IMR-90 (cell line): ENCODE measurements at regions not wholly inside any gene's neighbourhood (a gene's known extent, or its start where the extent isn't known, plus 50 kb on each side); places are given as distances from the start of the nearest gene placed in this dataset.

Source experiments
- ATAC-seq: fragments of 200-7000 bp; cut with Tn5 transposase; 2 replicates; pipeline ENCODE4 v1.9.1; 2020; ENCODE audit warnings: low read depth, mild to moderate bottlenecking, moderate library complexity
- BruUV-seq: library from RNA; stranded (reverse); fragments of 400-500 nt; replicated peaks from 2 replicates; lab custom pipeline; 2021; lab: Mats Ljungman, UMichigan
- CTCF ChIA-PET: fragments of 300-600 bp; formaldehyde crosslinking; extraction: SDS; loops from one replicate; lab custom pipeline; 2021; ENCODE audit warnings: antibody characterized with exemption; lab: Yijun Ruan, JAX
- POLR2A ChIA-PET: fragments of 300-600 bp; sonication (Branson Sonifier 250); formaldehyde crosslinking; loops from one replicate; lab custom pipeline; 2022; ENCODE audit warnings: antibody characterized with exemption; ENCODE audit not compliant: unreplicated experiment; lab: Charles Lee
- DNase-seq: peaks from one replicate; pipeline ENCODE4 v3.0.0; 2013
- H2AFZ ChIP-seq: replicated peaks from 2 replicates; pipeline ENCODE3; 2013; ENCODE audit warnings: low read length, mild to moderate bottlenecking; ENCODE audit not compliant: poor library complexity
- H2AK5ac ChIP-seq: 2 replicates; pipeline ENCODE4 v1.6.1; 2013; ENCODE audit warnings: low read depth, low read length, inconsistent platforms
- H2AK9ac ChIP-seq: replicated peaks from 2 replicates; pipeline ENCODE3; 2013; ENCODE audit warnings: mild to moderate bottlenecking, low read depth, low read length, moderate library complexity; ENCODE audit not compliant: poor library complexity
- H2BK120ac ChIP-seq: 2 replicates; pipeline ENCODE4 v1.6.1; 2013; ENCODE audit warnings: low read depth, low read length, inconsistent platforms
- H2BK15ac ChIP-seq: 3 replicates; pipeline ENCODE4 v1.6.1; 2013; ENCODE audit warnings: low read depth, low read length, inconsistent platforms
- H2BK20ac ChIP-seq: 2 replicates; pipeline ENCODE4 v1.6.1; 2013; ENCODE audit warnings: low read depth, mild to moderate bottlenecking, inconsistent platforms, low read length, moderate library complexity
- H2BK5ac ChIP-seq: 2 replicates; pipeline ENCODE4 v1.6.1; 2013; ENCODE audit warnings: mild to moderate bottlenecking, low read depth, low read length, inconsistent platforms; ENCODE audit not compliant: poor library complexity, severe bottlenecking
- H3K14ac ChIP-seq: replicated peaks from 2 replicates; pipeline ENCODE4 v1.6.1; 2013; ENCODE audit warnings: low read depth, low read length, inconsistent platforms
- H3K18ac ChIP-seq: 2 replicates; pipeline ENCODE4 v1.6.1; 2013; ENCODE audit warnings: low read depth, low read length, control low read depth
- H3K23ac ChIP-seq: 2 replicates; pipeline ENCODE4 v1.6.1; 2013; ENCODE audit warnings: low read depth, low read length, inconsistent platforms
- H3K27ac ChIP-seq: 2 replicates; pipeline ENCODE4 v1.5.1; 2013; ENCODE audit warnings: mild to moderate bottlenecking, control low read depth, low read length; ENCODE audit not compliant: insufficient read depth
- H3K27me3 ChIP-seq: 2 replicates; pipeline ENCODE4 v1.6.1; 2013; ENCODE audit warnings: low read length; ENCODE audit not compliant: control insufficient read depth, insufficient read depth
- H3K36me3 ChIP-seq: 2 replicates; pipeline ENCODE4 v1.6.1; 2013; ENCODE audit warnings: low read length, mixed read lengths; ENCODE audit not compliant: control insufficient read depth, insufficient read depth
- H3K4ac ChIP-seq: 2 replicates; pipeline ENCODE4 v1.6.1; 2013; ENCODE audit warnings: low read depth, low read length, inconsistent platforms
- H3K4me1 ChIP-seq: 2 replicates; pipeline ENCODE4 v1.6.1; 2013; ENCODE audit warnings: low read length, mixed read lengths; ENCODE audit not compliant: control insufficient read depth, insufficient read depth
- H3K4me2 ChIP-seq: 2 replicates; pipeline ENCODE4 v1.6.1; 2013; ENCODE audit warnings: low read depth, mild to moderate bottlenecking, control low read depth, low read length, moderate library complexity
- H3K4me3 ChIP-seq: 2 replicates; pipeline ENCODE4 v1.5.1; 2013; ENCODE audit warnings: low read depth, mild to moderate bottlenecking, control low read depth, low read length, moderate library complexity; ENCODE audit not compliant: insufficient read depth
- H3K56ac ChIP-seq: 2 replicates; pipeline ENCODE4 v1.6.1; 2013; ENCODE audit warnings: low read length, inconsistent platforms; ENCODE audit not compliant: insufficient read depth; ENCODE audit errors: extremely low read depth
- H3K79me1 ChIP-seq, 2 experiments: 2 replicates each; pipeline ENCODE4 v1.6.1; 2013; ENCODE audit warnings: low read length in 2 of 2, inconsistent platforms in 1 of 2, low read depth in 1 of 2
- H3K9ac ChIP-seq: 2 replicates; pipeline ENCODE4 v1.6.1; 2013; ENCODE audit warnings: low read depth, low read length, control low read depth
- H3K9me1 ChIP-seq: 2 replicates; pipeline ENCODE4 v1.6.1; 2013; ENCODE audit warnings: low read length, inconsistent platforms; ENCODE audit not compliant: insufficient read depth
- H3K9me3 ChIP-seq: 2 replicates; pipeline ENCODE4 v1.6.1; 2013; ENCODE audit warnings: low read length; ENCODE audit not compliant: control insufficient read depth, insufficient read depth
- H4K20me1 ChIP-seq: 2 replicates; pipeline ENCODE4 v1.6.1; 2013; ENCODE audit warnings: low read length, inconsistent platforms; ENCODE audit not compliant: insufficient read depth
- H4K5ac ChIP-seq: 2 replicates; pipeline ENCODE4 v1.6.1; 2013; ENCODE audit warnings: mild to moderate bottlenecking, low read depth, low read length, control low read depth
- H4K8ac ChIP-seq, 2 experiments: 2 replicates each; pipeline ENCODE4 v1.6.1; 2013; ENCODE audit warnings: low read depth in 2 of 2, low read length in 2 of 2, control low read depth in 1 of 2, inconsistent platforms in 1 of 2
- H4K91ac ChIP-seq: 2 replicates; pipeline ENCODE4 v1.6.1; 2013; ENCODE audit warnings: low read depth, low read length, inconsistent platforms; ENCODE audit not compliant: insufficient read depth
- BHLHE40 ChIP-seq: fragments of 150-350 bp; IDR thresholded peaks from 2 replicates; pipeline ENCODE4 v1.6.1; 2016; ENCODE audit warnings: mild to moderate bottlenecking, low read depth, low read length
- MXI1 ChIP-seq: IDR thresholded peaks from 2 replicates; pipeline ENCODE4 v1.6.1; 2012; ENCODE audit warnings: low read depth, mild to moderate bottlenecking, low read length, moderate library complexity, borderline replicate concordance
- RCOR1 ChIP-seq: IDR thresholded peaks from 2 replicates; pipeline ENCODE4 v1.6.1; 2012; ENCODE audit warnings: mild to moderate bottlenecking, low read length, improper control_type of control experiment; ENCODE audit not compliant: insufficient replicate concordance
- RFX5 ChIP-seq: IDR thresholded peaks from 2 replicates; pipeline ENCODE4 v1.8.0; 2012; ENCODE audit warnings: low read depth, mild to moderate bottlenecking, low read length, moderate library complexity
- SMC3 ChIP-seq: fragments of 150-350 bp; IDR thresholded peaks from 2 replicates; pipeline ENCODE4 v1.6.1; 2016; ENCODE audit warnings: low read depth, mild to moderate bottlenecking, antibody characterized with exemption, low read length, moderate library complexity
- USF2 ChIP-seq: fragments of 150-350 bp; IDR thresholded peaks from 2 replicates; pipeline ENCODE4 v1.6.1; 2017; ENCODE audit warnings: mild to moderate bottlenecking, antibody characterized with exemption, low read length, low read depth
- WGBS, 2 experiments: methylation state at CpG; one replicate each; pipeline versions ENCODE4 v1.1.5 to v1.1.7; 2013; ENCODE audit warnings: missing lambda C conversion rate in 2 of 2; ENCODE audit not compliant: insufficient read length in 1 of 2; ENCODE audit errors: extremely low coverage in 2 of 2; 5-methylcytosine and 5-hydroxymethylcytosine counted together
- dilution Hi-C: fragments of 300-500 bp; cut with HindIII; formaldehyde crosslinking; loops from one replicate; pipeline ENCODE4 v1.14.3; 2018; ENCODE audit warnings: low sequenced_read_pairs; ENCODE audit not compliant: unreplicated experiment
- in situ Hi-C: fragments of 300-500 bp; cut with MboI; formaldehyde crosslinking; loops from 3 replicates; pipeline ENCODE4 v1.14.3; 2019; ENCODE audit warnings: low sequenced_read_pairs, inconsistent platforms, mixed read lengths
- intact Hi-C: fragments of 100-400 bp; cut with micrococcal nuclease; formaldehyde crosslinking; loops from 2 replicates; pipeline ENCODE4 v1.10.0; 2022

- H4K20me1 ChIP-seq, result no peaks in the 10 kb centered on the region
- ChIA-PET CTCF (no interaction called here), POLR2A (interaction anchor here (0.6 kb wide), 1 partner anchor 11 kb away, joined by 5 read pairs; no protein-coding TSS in a partner anchor)
- no peak overlapping the region for H3K23ac ChIP-seq
- no peaks in the 10 kb centered on the region for H3K9me3 ChIP-seq
- H2AK5ac ChIP-seq, result no peak overlapping the region
- H3K9me1 ChIP-seq, result no peaks in the 10 kb centered on the region
- H2BK120ac ChIP-seq, result no peak overlapping the region
- DNase-seq (peak; percentile 10), ATAC-seq (no peak)
- no peak overlapping the region for H3K4ac ChIP-seq
- H2BK20ac ChIP-seq, result no peak overlapping the region
- H3K14ac ChIP-seq, result no peak overlapping the region
- no peak overlapping the region for H2BK15ac ChIP-seq
- H2AFZ ChIP-seq, result no peak overlapping the region
- no peak overlapping the region for H4K5ac ChIP-seq
- H3K9ac ChIP-seq, result no peak overlapping the region
- H4K91ac ChIP-seq, result no peak overlapping the region
- H3K79me1 ChIP-seq, result no peaks in the 10 kb centered on the region
- no CpG with 5 or more reads among the region's 3 CpGs for WGBS, 2 experiments
- H3K27ac ChIP-seq, result no peak overlapping the region
- no peaks in the 10 kb centered on the region for H3K36me3 ChIP-seq
- no peaks in the 10 kb centered on the region; the same call in 1 of the 2 replicates for H3K27me3 ChIP-seq
- H2AK9ac ChIP-seq, result no peak overlapping the region
- no peak overlapping the region for H3K4me2 ChIP-seq
- TF ChIP-seq MXI1 (no peak), USF2 (no peak), BHLHE40 (no peak), RFX5 (no peak), SMC3 (no peak), RCOR1 (no peak)
- no TSS peak for BruUV-seq
- H4K8ac ChIP-seq, result no peak overlapping the region
- intact Hi-C loops, result no loop called here
- H2BK5ac ChIP-seq, result no peak overlapping the region
- H3K4me3 ChIP-seq, result no peak overlapping the region
- no peak overlapping the region for H3K18ac ChIP-seq
- H3K56ac ChIP-seq, result no peak overlapping the region
- no peaks in the 10 kb centered on the region for H3K4me1 ChIP-seq
- in situ Hi-C loops, result no loop called here
- dilution Hi-C loops, result no loop called here
Measured at GRCh38 chr12:115261691-115262398, 577.9 kb upstream of the TBX3 start.
